K562 (cell line): ENCODE measurements at regions not wholly inside any gene's neighbourhood (a gene's known extent, or its start where the extent isn't known, plus 50 kb on each side); places are given as distances from the start of the nearest gene placed in this dataset.

ENCODE experiments used
- CBFA2T2 ChIP-seq: fragments of 450-650 bp; conservative IDR thresholded peaks from 2 replicates; pipeline ENCODE4 v1.6.1; 2017; ENCODE audit warnings: mild to moderate bottlenecking
- DACH1 ChIP-seq: fragments of 450-650 bp; IDR thresholded peaks from 2 replicates; pipeline ENCODE4 v1.6.1; 2018; ENCODE audit not compliant: partially characterized antibody
- EZH2 ChIP-seq: IDR thresholded peaks from 2 replicates; pipeline ENCODE4 v1.6.1; 2012; ENCODE audit warnings: low read depth, mild to moderate bottlenecking, inconsistent platforms, low read length, borderline replicate concordance
- FOXJ2 ChIP-seq: fragments of 200-800 bp; sonication (Bioruptor generic); IDR thresholded peaks from 2 replicates; pipeline ENCODE4 v1.6.1; 2016; ENCODE audit warnings: missing genetic modification characterization, missing compliant biosample characterization
- FOXK2 ChIP-seq, 2 experiments: fragments of 450-650 bp; IDR thresholded peaks in 1 of 2; conservative IDR thresholded peaks in 1 of 2; 2 replicates each; pipeline ENCODE4 v1.6.1; 2016; ENCODE audit warnings: low read depth in 2 of 2, mild to moderate bottlenecking in 1 of 2
- GTF2E2 ChIP-seq: fragments of 200-800 bp; sonication (Bioruptor generic); IDR thresholded peaks from 2 replicates; pipeline ENCODE4 v1.6.1; 2016; ENCODE audit warnings: missing genetic modification characterization, missing compliant biosample characterization
- MED1 ChIP-seq: sonication (generic); formaldehyde crosslinking; IDR thresholded peaks from 2 replicates; pipeline ENCODE4 v1.8.1; 2023; ENCODE audit warnings: missing genetic modification reagents, borderline replicate concordance
- MGA ChIP-seq: fragments of 450-650 bp; IDR thresholded peaks from 2 replicates; pipeline ENCODE4 v1.6.1; 2016; ENCODE audit warnings: mild to moderate bottlenecking, moderate library complexity
- NR2C2 ChIP-seq, 2 experiments: fragments of 200-800 bp in 1 of 2; sonication (Bioruptor generic) in 1 of 2; sonication (generic) in 1 of 2; formaldehyde crosslinking in 1 of 2; IDR thresholded peaks; 2 replicates each; pipeline versions ENCODE4 v1.6.1 to v1.8.0; 2016 to 2022; ENCODE audit warnings: mild to moderate bottlenecking in 1 of 2, missing compliant biosample characterization in 1 of 2, missing genetic modification characterization in 1 of 2, missing genetic modification reagents in 1 of 2
- POLR2G ChIP-seq: fragments of 200-400 bp; formaldehyde crosslinking; IDR thresholded peaks from 2 replicates; pipeline ENCODE4 v1.6.1; 2017; ENCODE audit warnings: low read depth, mild to moderate bottlenecking, antibody characterized with exemption, low read length, moderate library complexity
- PURB ChIP-seq: sonication (generic); formaldehyde crosslinking; IDR thresholded peaks from 2 replicates; pipeline ENCODE4 v1.9.0; 2021; ENCODE audit warnings: low read depth, mild to moderate bottlenecking, missing genetic modification reagents
- RBFOX2 ChIP-seq: fragments of 200-400 bp; formaldehyde crosslinking; IDR thresholded peaks from 2 replicates; pipeline ENCODE4 v1.6.1; 2017; ENCODE audit warnings: low read depth, mild to moderate bottlenecking, low read length, moderate library complexity
- SREBF2 ChIP-seq: sonication (generic); formaldehyde crosslinking; IDR thresholded peaks from 2 replicates; pipeline ENCODE4 v1.4.0; 2020; ENCODE audit warnings: mild to moderate bottlenecking, missing genetic modification reagents
- USF2 ChIP-seq: sonication (generic); formaldehyde crosslinking; IDR thresholded peaks from 2 replicates; pipeline ENCODE4 v1.5.0; 2020; ENCODE audit warnings: missing genetic modification reagents
- ZNF184 ChIP-seq: sonication (generic); formaldehyde crosslinking; IDR thresholded peaks from 2 replicates; pipeline ENCODE4 v1.5.0; 2020; ENCODE audit warnings: missing genetic modification reagents

- no peak for TF ChIP-seq MGA
- TF ChIP-seq MED1 (CRISPR knock-in tag): 0 out of 2 replicates have a peak, but pooled peaks have one; percentile 53
- no peak for TF ChIP-seq FOXJ2 (tag)
- TF ChIP-seq RBFOX2: peak; percentile 66
- TF ChIP-seq USF2 (CRISPR knock-in tag): 0 out of 2 replicates have a peak, but pooled peaks have one; percentile 23
- no peak for TF ChIP-seq SREBF2 (CRISPR knock-in tag)
- no peak for TF ChIP-seq DACH1
- TF ChIP-seq NR2C2 (CRISPR knock-in tag; IDR thresholded peaks at IDR 0.05): no peak
- TF ChIP-seq NR2C2 (tag; IDR thresholded peaks at IDR 0.05): peak; percentile 13; the same call in 1 of the 2 replicates
- peak; percentile 69 for TF ChIP-seq POLR2G
- TF ChIP-seq GTF2E2: no peak
- TF ChIP-seq EZH2: no peak
- TF ChIP-seq FOXK2 (conservative IDR thresholded peaks at IDR 0.05 in 1 of 2, IDR thresholded peaks at IDR 0.05 in 1 of 2; ENCODE audit: low read depth in 2 of 2): no peak
- TF ChIP-seq ZNF184 (CRISPR knock-in tag): peak; percentile 38; the same call in 1 of the 2 replicates
- no peak for TF ChIP-seq PURB (CRISPR knock-in tag)
- no peak for TF ChIP-seq CBFA2T2
Observed at GRCh38 chr13:80654638-80655249, 313.8 kb upstream of the SPRY2 start (continued).
